GM23338 (cell line): ENCODE measurements at regions not wholly inside any gene's neighbourhood (a gene's known extent, or its start where the extent isn't known, plus 50 kb on each side); places are given as distances from the start of the nearest gene placed in this dataset.

ENCODE experiments used
- ATAC-seq: fragments of 200-7000 bp; cut with Tn5 transposase; 3 replicates; pipeline ENCODE4 v1.9.1; 2020
- DNase-seq: peaks from one replicate; pipeline ENCODE4 v3.0.0-alpha.2; 2015; ENCODE audit warnings: low spot score
- H2AFZ ChIP-seq: fragments of 200-600 bp; sonication (generic); 2 replicates; pipeline ENCODE4 v1.8.0; 2016; ENCODE audit warnings: antibody characterized with exemption, mild to moderate bottlenecking, moderate library complexity
- H3F3A ChIP-seq: fragments of 200-600 bp; sonication (generic); replicated peaks from 2 replicates; pipeline ENCODE4 v1.8.0; 2017; ENCODE audit warnings: antibody characterized with exemption, mixed run types, low read depth
- H3K27ac ChIP-seq: fragments of 200-600 bp; sonication (generic); 2 replicates; pipeline ENCODE4 v1.6.1; 2016; ENCODE audit warnings: low read depth
- H3K27me3 ChIP-seq: fragments of 200-600 bp; sonication (generic); 2 replicates; pipeline ENCODE4 v1.8.0; 2016; ENCODE audit warnings: mild to moderate bottlenecking, mixed run types, moderate library complexity; ENCODE audit not compliant: insufficient read depth
- H3K36me3 ChIP-seq: fragments of 200-600 bp; sonication (generic); 2 replicates; pipeline ENCODE4 v1.8.0; 2016; ENCODE audit warnings: mild to moderate bottlenecking; ENCODE audit not compliant: insufficient read depth
- H3K4me1 ChIP-seq: fragments of 200-600 bp; sonication (generic); 2 replicates; pipeline ENCODE4 v1.8.0; 2016; ENCODE audit warnings: mild to moderate bottlenecking, moderate library complexity; ENCODE audit not compliant: insufficient read depth
- H3K4me2 ChIP-seq: fragments of 200-600 bp; sonication (generic); 2 replicates; pipeline ENCODE4 v1.7.1; 2017; ENCODE audit warnings: mixed run types
- H3K4me3 ChIP-seq: fragments of 200-600 bp; sonication (generic); 2 replicates; pipeline ENCODE4 v1.6.1; 2016; ENCODE audit warnings: mixed run types
- H3K79me2 ChIP-seq: fragments of 200-600 bp; sonication (generic); replicated peaks from 2 replicates; pipeline ENCODE4 v1.8.0; 2017; ENCODE audit warnings: mild to moderate bottlenecking; ENCODE audit not compliant: insufficient read depth
- H3K9me2 ChIP-seq: fragments of 200-600 bp; sonication (generic); 2 replicates; pipeline ENCODE4 v1.8.0; 2017; ENCODE audit not compliant: insufficient read depth
- H4K20me1 ChIP-seq: fragments of 200-600 bp; sonication (generic); replicated peaks from 2 replicates; pipeline ENCODE4 v1.8.0; 2017; ENCODE audit warnings: mild to moderate bottlenecking; ENCODE audit not compliant: insufficient read depth
- H3K27ac Mint-ChIP-seq: 2 replicates; pipeline ENCODE4 v1.8.0; 2020; ENCODE audit warnings: inconsistent platforms, mild to moderate bottlenecking, moderate library complexity, mixed read lengths
- H3K27me3 Mint-ChIP-seq: 3 replicates; pipeline ENCODE4 v1.8.0; 2022; ENCODE audit warnings: low read depth, mild to moderate bottlenecking, moderate library complexity, mixed read lengths, inconsistent platforms; ENCODE audit not compliant: insufficient read depth, poor library complexity
- H3K36me3 Mint-ChIP-seq: 3 replicates; pipeline ENCODE4 v1.8.0; 2021; ENCODE audit warnings: low read depth, mild to moderate bottlenecking, inconsistent platforms, moderate library complexity, mixed read lengths
- H3K4me1 Mint-ChIP-seq: 3 replicates; pipeline ENCODE4 v1.8.0; 2020; ENCODE audit warnings: mild to moderate bottlenecking, inconsistent platforms, mixed read lengths
- H3K4me3 Mint-ChIP-seq: 3 replicates; pipeline ENCODE4 v1.8.0; 2021; ENCODE audit warnings: moderate library complexity, mild to moderate bottlenecking, inconsistent platforms, mixed read lengths
- H3K9me3 Mint-ChIP-seq: 3 replicates; pipeline ENCODE4 v1.8.0; 2020; ENCODE audit warnings: moderate library complexity, mild to moderate bottlenecking, inconsistent platforms, mixed read lengths
- CREB1 ChIP-seq: fragments of 250-450 bp; sonication (Bioruptor Pico); IDR thresholded peaks from 2 replicates; pipeline ENCODE4 v1.5.0; 2020; ENCODE audit warnings: low read depth, mild to moderate bottlenecking, moderate library complexity
- ETS1 ChIP-seq: IDR thresholded peaks from 2 replicates; pipeline ENCODE4 v1.6.1; 2016; ENCODE audit warnings: antibody characterized with exemption
- EZH2phosphoT487 ChIP-seq: fragments of 200-600 bp; sonication (generic); IDR thresholded peaks from one replicate; pipeline ENCODE4 v1.8.1; 2018; ENCODE audit warnings: antibody characterized with exemption; ENCODE audit not compliant: unreplicated experiment
- JUNB ChIP-seq: IDR thresholded peaks from one replicate; pipeline ENCODE4 v1.6.1; 2016; ENCODE audit warnings: antibody characterized with exemption; ENCODE audit not compliant: unreplicated experiment
- NANOG ChIP-seq: IDR thresholded peaks from 2 replicates; pipeline ENCODE4 v1.6.1; 2016; ENCODE audit warnings: antibody characterized with exemption, borderline replicate concordance
- POLR2AphosphoS5 ChIP-seq: IDR thresholded peaks from 2 replicates; pipeline ENCODE4 v1.6.1; 2016; ENCODE audit warnings: antibody characterized with exemption, low read depth
- STAT1 ChIP-seq: IDR thresholded peaks from one replicate; pipeline ENCODE4 v1.6.1; 2016; ENCODE audit warnings: antibody characterized with exemption; ENCODE audit not compliant: unreplicated experiment
- ZNF114 ChIP-seq: fragments of 250-450 bp; sonication (Bioruptor Pico); IDR thresholded peaks from 2 replicates; pipeline ENCODE4 v1.5.0; 2020; ENCODE audit warnings: mild to moderate bottlenecking, moderate library complexity
- ZNF331 ChIP-seq: fragments of 250-450 bp; sonication (Bioruptor Pico); IDR thresholded peaks from 2 replicates; pipeline ENCODE4 v1.5.0; 2020; ENCODE audit warnings: low read depth, mild to moderate bottlenecking, moderate library complexity
- ZNF462 ChIP-seq: fragments of 250-450 bp; sonication (Bioruptor Pico); IDR thresholded peaks from 2 replicates; pipeline ENCODE4 v1.5.0; 2020; ENCODE audit warnings: mild to moderate bottlenecking, moderate library complexity

GRCh38 chr16:66292241-66292935 lies 74.1 kb upstream of the CDH5 start (continued):
- TF ChIP-seq ETS1, result no peak

GRCh38 chr16:66291833-66292232 lies 74.7 kb upstream of the CDH5 start:
- TF ChIP-seq ZNF114 (CRISPR knock-in tag), result no peak
- no peak for TF ChIP-seq POLR2AphosphoS5
- no peak for TF ChIP-seq ZNF462 (CRISPR knock-in tag)
- TF ChIP-seq EZH2phosphoT487, result no peak
- no peak for TF ChIP-seq NANOG
- TF ChIP-seq ZNF331 (CRISPR knock-in tag), result no peak
- no peak for TF ChIP-seq STAT1
- no peak for TF ChIP-seq CREB1 (CRISPR knock-in tag)
- no peak for TF ChIP-seq JUNB

More at GRCh38 chr16:66291833-66292232, 74.7 kb upstream of the CDH5 start:
- no peaks in the 10 kb centered on the region for H3K9me2 ChIP-seq
- H3K36me3 Mint-ChIP-seq, result no peaks in the 10 kb centered on the region
- no peaks in the 10 kb centered on the region for H3K4me1 ChIP-seq
- H3F3A ChIP-seq, result no peaks in the 10 kb centered on the region
- no peak overlapping the region for H3K4me2 ChIP-seq
- H3K27ac ChIP-seq, result no peak overlapping the region
- H3K79me2 ChIP-seq, result no peaks in the 10 kb centered on the region
- no peaks in the 10 kb centered on the region for H3K9me3 Mint-ChIP-seq
- no peaks in the 10 kb centered on the region for H3K4me1 Mint-ChIP-seq
- H3K27me3 ChIP-seq, result no peaks in the 10 kb centered on the region
- no peak for DNase-seq
- no peaks in the 10 kb centered on the region for H4K20me1 ChIP-seq
- no peak overlapping the region for H3K4me3 Mint-ChIP-seq
- H3K4me3 ChIP-seq, result no peak overlapping the region
- H3K27ac Mint-ChIP-seq, result no peak overlapping the region
- H3K27me3 Mint-ChIP-seq, result no peaks in the 10 kb centered on the region
- H3K36me3 ChIP-seq, result no peaks in the 10 kb centered on the region
- no peak for ATAC-seq
- H2AFZ ChIP-seq, result no peak overlapping the region
